Psoas muscle (tissue), 7 donors: ENCODE measurements at regions not wholly inside any gene's neighbourhood (a gene's known extent, or its start where the extent isn't known, plus 50 kb on each side); places are given as distances from the start of the nearest gene placed in this dataset.

Experiments used
- ATAC-seq, 4 donors: fragments of 200-7000 bp; cut with Tn5 transposase; one replicate each; pipeline ENCODE4 v1.9.1; 2020; ENCODE audit warnings: moderate library complexity in 3 of 4, mild to moderate bottlenecking in 2 of 4
- DNase-seq, 2 donors: peaks; one replicate each; pipeline ENCODE4 v3.0.0-alpha.2; 2020
- H3K27ac ChIP-seq: fragments of 200-600 bp; one replicate; pipeline ENCODE4 v1.8.0; 2022
- H3K27me3 ChIP-seq, 3 donors: fragments of 200-600 bp in 1 of 3; one replicate each; pipeline versions ENCODE4 v1.6.1 to v1.8.0; 2013 to 2022; ENCODE audit warnings: low read length in 2 of 3, mild to moderate bottlenecking in 2 of 3, moderate library complexity in 1 of 3; ENCODE audit not compliant: insufficient read depth in 3 of 3
- H3K36me3 ChIP-seq, 2 donors: fragments of 200-600 bp in 1 of 2; one replicate each; pipeline versions ENCODE4 v1.6.1 to v1.8.0; 2013 to 2022; ENCODE audit warnings: low read depth in 1 of 2, mild to moderate bottlenecking in 1 of 2, moderate library complexity in 1 of 2; ENCODE audit not compliant: insufficient read depth in 1 of 2
- H3K4me1 ChIP-seq: fragments of 200-600 bp; one replicate; pipeline ENCODE4 v1.8.0; 2022
- H3K4me3 ChIP-seq: fragments of 200-600 bp; one replicate; pipeline ENCODE4 v1.8.0; 2022; ENCODE audit warnings: mild to moderate bottlenecking
- H3K9me3 ChIP-seq: fragments of 200-600 bp; one replicate; pipeline ENCODE4 v1.8.0; 2022
- WGBS, 3 donors: extraction: QIAGEN DNeasy Blood & Tissue Kit; methylation state at CpG; one replicate each; pipeline versions ENCODE4 v1.1.6 to v1.1.7; 2013; 5-methylcytosine and 5-hydroxymethylcytosine counted together
- intact Hi-C, 2 donors: fragments of 100-400 bp; cut with DNase I; formaldehyde crosslinking; loops; one replicate each; pipeline versions ENCODE4 v1.11.0 to v1.14.2; 2022
- TF ChIP-seq, protein P1 (sequence below): fragments of 200-600 bp; IDR thresholded peaks from one replicate; pipeline ENCODE4 v1.8.0; 2022; ENCODE audit warnings: antibody characterized with exemption
- donor health status: healthy with polysubstance abuse.
- donor health status: DM: no; HTN: no; CAD: no; lungs with moderate emphysema.
- donor health status: Bipolar disorder and iron deficiency.
- donor health status: healthy.
- donor health status: DM: yes; HTN: yes; CAD: no.
- donor health status: DM: no; HTN: no; CAD: no.
- donor health status: DM: yes; HTN: yes; CAD: no.

DNA sequence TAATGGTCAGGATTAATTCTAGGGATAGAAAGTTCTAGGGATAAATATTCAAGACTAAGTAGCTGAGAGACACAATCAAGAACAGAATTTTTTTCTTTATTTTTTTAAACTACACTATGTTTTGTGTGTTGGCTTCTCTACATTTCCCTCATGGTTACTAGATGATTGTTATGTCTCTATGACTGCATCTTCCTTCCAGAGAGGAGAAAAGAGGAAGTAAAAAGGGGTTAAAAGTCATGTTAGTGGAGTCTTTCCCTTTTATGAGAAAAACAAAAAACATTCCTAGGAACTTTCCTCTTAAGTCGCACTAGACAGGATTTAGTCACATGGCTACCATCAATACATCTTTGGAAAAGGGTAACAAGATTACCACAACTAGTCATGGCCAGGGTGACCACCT, 375.0 kb downstream of the KCNJ2 start:
- Histone ChIP-seq H3K36me3 (no peaks in the 10 kb centered on the region), H3K9me3 (no peaks in the 10 kb centered on the region), H3K4me1 (no peaks in the 10 kb centered on the region), H3K27ac (no peak overlapping the region), H3K27me3 (no peaks in the 10 kb centered on the region), H3K4me3 (no peak overlapping the region)
- no peak for DNase-seq
- whole genome bisulfite sequencing, 3 donors, result 81 to 86% (median 86%) methylated on average over 1 of the region's 1 CpG
- TF ChIP-seq, protein P1, sequence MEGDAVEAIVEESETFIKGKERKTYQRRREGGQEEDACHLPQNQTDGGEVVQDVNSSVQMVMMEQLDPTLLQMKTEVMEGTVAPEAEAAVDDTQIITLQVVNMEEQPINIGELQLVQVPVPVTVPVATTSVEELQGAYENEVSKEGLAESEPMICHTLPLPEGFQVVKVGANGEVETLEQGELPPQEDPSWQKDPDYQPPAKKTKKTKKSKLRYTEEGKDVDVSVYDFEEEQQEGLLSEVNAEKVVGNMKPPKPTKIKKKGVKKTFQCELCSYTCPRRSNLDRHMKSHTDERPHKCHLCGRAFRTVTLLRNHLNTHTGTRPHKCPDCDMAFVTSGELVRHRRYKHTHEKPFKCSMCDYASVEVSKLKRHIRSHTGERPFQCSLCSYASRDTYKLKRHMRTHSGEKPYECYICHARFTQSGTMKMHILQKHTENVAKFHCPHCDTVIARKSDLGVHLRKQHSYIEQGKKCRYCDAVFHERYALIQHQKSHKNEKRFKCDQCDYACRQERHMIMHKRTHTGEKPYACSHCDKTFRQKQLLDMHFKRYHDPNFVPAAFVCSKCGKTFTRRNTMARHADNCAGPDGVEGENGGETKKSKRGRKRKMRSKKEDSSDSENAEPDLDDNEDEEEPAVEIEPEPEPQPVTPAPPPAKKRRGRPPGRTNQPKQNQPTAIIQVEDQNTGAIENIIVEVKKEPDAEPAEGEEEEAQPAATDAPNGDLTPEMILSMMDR, result no peak
- no peak for ATAC-seq
- intact Hi-C loops, result no loop called here

DNA sequence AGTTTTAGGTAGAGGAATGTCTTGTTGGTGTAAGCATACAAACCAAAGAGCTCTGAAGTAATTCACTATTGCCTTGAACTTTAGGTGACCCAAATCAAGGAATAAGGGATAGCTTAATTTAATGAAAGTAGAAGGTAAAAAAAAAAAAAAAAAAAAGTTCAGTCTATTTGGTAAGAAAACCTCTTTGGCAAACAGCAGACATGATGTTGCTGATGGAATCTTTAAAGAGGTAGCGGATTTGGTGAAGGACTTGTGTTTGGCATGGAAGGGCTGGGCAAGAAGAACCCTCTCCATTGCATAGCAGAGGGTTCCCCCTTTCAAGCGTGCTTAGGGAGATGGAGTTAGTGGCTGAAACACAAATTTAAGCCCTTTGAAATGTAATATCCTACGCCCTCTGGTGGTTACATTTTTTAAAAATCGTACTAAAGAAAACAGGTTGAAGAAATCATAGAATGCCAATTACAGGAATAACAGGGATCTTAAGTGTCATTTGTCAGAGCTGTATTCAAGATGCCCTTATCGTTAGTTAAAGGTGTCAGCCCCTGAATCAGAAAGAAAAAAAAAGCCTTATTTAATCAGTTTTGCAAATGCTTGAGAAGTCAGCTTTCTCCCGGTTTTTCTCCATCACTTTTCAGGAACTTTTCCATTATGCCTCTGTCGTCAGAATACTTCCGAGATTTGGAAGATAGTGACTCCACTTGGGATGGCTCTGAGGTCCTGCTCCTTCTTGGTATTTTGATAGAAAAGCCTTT, 383.1 kb downstream of the KCNJ2 start:
- Histone ChIP-seq H3K36me3 (no peaks in the 10 kb centered on the region), H3K9me3 (no peaks in the 10 kb centered on the region), H3K27ac (no peak overlapping the region), H3K4me1 (no peaks in the 10 kb centered on the region), H3K27me3 (no peaks in the 10 kb centered on the region), H3K4me3 (no peak overlapping the region)
- 33 to 37% (median 35%) methylated on average over 8 of the region's 8 CpGs for WGBS, 3 donors
- intact Hi-C loops, result loop anchor here (5.0 to 10.0 kb wide), 5 partner anchors 385 to 1025 kb away; partner anchors contain the start of gene KCNJ2 (in 2 of the 2)
- no peak for DNase-seq
- ATAC-seq, result peak in 3 of 4 donors; percentile 47 to 75 (median 55)
- TF ChIP-seq, protein P1, result peak; percentile 63

DNA sequence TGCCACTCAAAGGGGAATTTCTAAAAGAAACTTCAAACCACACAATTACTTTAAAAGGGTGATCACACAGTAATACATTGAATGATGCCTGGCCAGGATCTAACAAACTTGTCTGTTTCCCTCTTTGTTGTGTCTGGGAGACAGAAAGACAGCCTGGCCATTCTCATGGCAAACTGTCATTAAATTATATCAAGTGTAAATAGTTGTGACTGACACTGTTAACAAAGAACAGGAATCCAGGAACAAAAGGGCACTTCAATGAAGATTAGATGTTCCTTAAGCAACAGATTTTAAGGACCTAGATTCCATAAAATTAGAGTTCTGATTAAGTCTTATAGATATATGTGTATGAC, 383.6 kb downstream of the KCNJ2 start:
- H3K36me3 ChIP-seq, result no peaks in the 10 kb centered on the region
- no peaks in the 10 kb centered on the region for H3K9me3 ChIP-seq
- DNase-seq, result no peak
- no peak overlapping the region for H3K4me3 ChIP-seq
- no peak overlapping the region for H3K27ac ChIP-seq
- TF ChIP-seq, protein P1, result no peak
- H3K4me1 ChIP-seq, result no peaks in the 10 kb centered on the region
- intact Hi-C loops, result loop anchor here (5.0 to 10.0 kb wide), 5 partner anchors 386 to 1026 kb away; partner anchors contain the start of gene KCNJ2 (in 2 of the 2)
- H3K27me3 ChIP-seq, result no peaks in the 10 kb centered on the region
- ATAC-seq, result no peak

DNA sequence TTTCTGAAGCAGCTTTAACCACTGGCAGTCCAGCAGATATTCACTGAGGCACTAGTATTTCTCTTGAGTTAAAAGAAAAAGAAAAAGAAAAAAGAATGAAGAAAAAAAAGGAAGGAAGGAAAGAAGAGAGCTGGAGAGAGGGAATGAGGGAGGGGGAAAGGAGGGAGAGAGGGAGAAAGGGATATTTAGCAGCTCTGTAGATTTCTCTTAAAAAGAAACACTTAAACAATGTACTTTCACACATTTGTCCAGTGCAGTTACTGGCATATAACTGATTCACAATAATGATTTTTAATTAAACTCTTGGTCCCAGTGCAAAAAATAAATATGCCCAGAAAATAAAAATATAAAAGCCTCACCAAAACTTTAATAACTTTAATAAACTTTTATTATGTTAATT, 386.4 kb downstream of the KCNJ2 start:
- H3K9me3 ChIP-seq, result no peaks in the 10 kb centered on the region
- DNase-seq (no peak), ATAC-seq (no peak)
- no peaks in the 10 kb centered on the region for H3K4me1 ChIP-seq
- intact Hi-C loops, result loop anchor here in 1 of 2 donors (10.0 kb wide), 1 partner anchor 391 kb away; the partner anchor contains the start of gene KCNJ2
- no peak overlapping the region for H3K27ac ChIP-seq
- H3K36me3 ChIP-seq, result no peaks in the 10 kb centered on the region
- H3K27me3 ChIP-seq, result no peaks in the 10 kb centered on the region
- TF ChIP-seq, protein P1, result no peak
- H3K4me3 ChIP-seq, result no peak overlapping the region

DNA sequence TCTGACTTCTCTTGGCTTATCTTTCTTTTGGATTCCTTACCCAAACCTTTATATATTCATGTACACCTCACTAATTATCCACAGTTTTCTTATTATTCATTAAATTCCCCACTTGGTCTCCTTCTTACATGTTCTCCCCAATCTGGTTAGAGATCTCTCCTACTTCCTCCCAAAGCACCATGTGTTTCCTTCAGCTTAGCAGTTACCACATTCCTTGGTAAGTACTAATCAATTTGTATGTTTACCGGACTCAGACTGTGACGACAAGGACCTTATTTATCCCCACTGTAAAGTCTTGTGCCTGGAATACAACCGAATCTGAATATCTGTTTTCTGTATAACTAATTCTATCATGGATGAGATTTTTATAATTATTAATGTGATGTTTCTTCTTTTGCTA, 389.5 kb downstream of the KCNJ2 start:
- H3K4me3 ChIP-seq, result no peak overlapping the region
- H3K36me3 ChIP-seq, result no peaks in the 10 kb centered on the region
- DNase-seq (no peak), ATAC-seq (no peak)
- no peaks in the 10 kb centered on the region for H3K4me1 ChIP-seq
- H3K27me3 ChIP-seq, result no peaks in the 10 kb centered on the region
- TF ChIP-seq, protein P1, result no peak
- 36 to 62% (median 38%) methylated on average over 3 of the region's 3 CpGs for WGBS, 3 donors
- H3K9me3 ChIP-seq, result no peaks in the 10 kb centered on the region
- no peak overlapping the region for H3K27ac ChIP-seq
- intact Hi-C loops, result loop anchor here in 1 of 2 donors (10.0 kb wide), 1 partner anchor 394 kb away; the partner anchor contains the start of gene KCNJ2
